NOMO-1 (cell line): ENCODE measurements at regions not wholly inside any gene's neighbourhood (a gene's known extent, or its start where the extent isn't known, plus 50 kb on each side); places are given as distances from the start of the nearest gene placed in this dataset.
"Not testable (repeated sequence)": the region's sequence is repeated elsewhere in the genome, so short reads cannot be mapped to it uniquely, and the experiment has no call there.

Experiments
- DNase-seq, 2 experiments: peaks; one replicate each; lab custom pipeline; 2025; ENCODE audit not compliant: unreplicated experiment in 2 of 2; lab: John Stamatoyannopoulos, UW

GRCh38 chr5:153347611-153348010, 142.9 kb upstream of the GRIA1 start:
- no peak for DNase-seq

GRCh38 chr5:153350175-153350883, 140.1 kb upstream of the GRIA1 start:
- DNase-seq = no peak

- DNase-seq = no peak
Measured at GRCh38 chr5:153352685-153353219, 137.7 kb upstream of the GRIA1 start.

GRCh38 chr5:153357493-153358112, 132.9 kb upstream of the GRIA1 start:
- no peak for DNase-seq

- DNase-seq = peak in 1 of 2 experiments; percentile 4
Measured at GRCh38 chr5:153358315-153358976, 132.0 kb upstream of the GRIA1 start.

GRCh38 chr5:153360860-153361259, 129.6 kb upstream of the GRIA1 start:
- DNase-seq = no peak

- DNase-seq = no peak
Measured at GRCh38 chr5:153361735-153362409, 128.6 kb upstream of the GRIA1 start.

GRCh38 chr5:153365547-153365946, 124.9 kb upstream of the GRIA1 start:
- no peak for DNase-seq

GRCh38 chr5:153367466-153367865, 123.0 kb upstream of the GRIA1 start:
- no peak for DNase-seq

- DNase-seq = no peak
Measured at GRCh38 chr5:153372425-153373129, 117.9 kb upstream of the GRIA1 start.

GRCh38 chr5:153373130-153373498, 117.4 kb upstream of the GRIA1 start:
- DNase-seq = no peak

GRCh38 chr5:153381630-153382029, 108.8 kb upstream of the GRIA1 start:
- DNase-seq = not testable (repeated sequence)

GRCh38 chr5:153390569-153390968, 99.9 kb upstream of the GRIA1 start:
- DNase-seq = no peak

GRCh38 chr5:153399595-153399994, 90.9 kb upstream of the GRIA1 start:
- no peak for DNase-seq

GRCh38 chr5:153400931-153401330, 89.5 kb upstream of the GRIA1 start:
- no peak for DNase-seq

GRCh38 chr5:153402550-153402949, 87.9 kb upstream of the GRIA1 start:
- no peak for DNase-seq

GRCh38 chr5:153403470-153403869, 87.0 kb upstream of the GRIA1 start:
- DNase-seq = no peak

- no peak for DNase-seq
Measured at GRCh38 chr5:153404747-153405146, 85.7 kb upstream of the GRIA1 start.

- no peak for DNase-seq
Measured at GRCh38 chr5:153421676-153422075, 68.8 kb upstream of the GRIA1 start.

GRCh38 chr5:153425914-153426313, 64.6 kb upstream of the GRIA1 start:
- no peak for DNase-seq
